ENCODE measurements at regions not wholly inside any gene's neighbourhood (a gene's known extent, or its start where the extent isn't known, plus 50 kb on each side); places are given as distances from the start of the nearest gene placed in this dataset.

- TF ChIP-seq, protein P1, sequence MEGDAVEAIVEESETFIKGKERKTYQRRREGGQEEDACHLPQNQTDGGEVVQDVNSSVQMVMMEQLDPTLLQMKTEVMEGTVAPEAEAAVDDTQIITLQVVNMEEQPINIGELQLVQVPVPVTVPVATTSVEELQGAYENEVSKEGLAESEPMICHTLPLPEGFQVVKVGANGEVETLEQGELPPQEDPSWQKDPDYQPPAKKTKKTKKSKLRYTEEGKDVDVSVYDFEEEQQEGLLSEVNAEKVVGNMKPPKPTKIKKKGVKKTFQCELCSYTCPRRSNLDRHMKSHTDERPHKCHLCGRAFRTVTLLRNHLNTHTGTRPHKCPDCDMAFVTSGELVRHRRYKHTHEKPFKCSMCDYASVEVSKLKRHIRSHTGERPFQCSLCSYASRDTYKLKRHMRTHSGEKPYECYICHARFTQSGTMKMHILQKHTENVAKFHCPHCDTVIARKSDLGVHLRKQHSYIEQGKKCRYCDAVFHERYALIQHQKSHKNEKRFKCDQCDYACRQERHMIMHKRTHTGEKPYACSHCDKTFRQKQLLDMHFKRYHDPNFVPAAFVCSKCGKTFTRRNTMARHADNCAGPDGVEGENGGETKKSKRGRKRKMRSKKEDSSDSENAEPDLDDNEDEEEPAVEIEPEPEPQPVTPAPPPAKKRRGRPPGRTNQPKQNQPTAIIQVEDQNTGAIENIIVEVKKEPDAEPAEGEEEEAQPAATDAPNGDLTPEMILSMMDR (conservative IDR thresholded peaks at IDR 0.05 in 1 of 2, IDR thresholded peaks at IDR 0.05 in 1 of 2; ENCODE audit: low read depth in 1 of 2, low read length in 2 of 2): no peak
- TF ChIP-seq EZH2 (IDR thresholded peaks at IDR 0.05; ENCODE audit: low read length, missing control alignments): no peak
Measured at GRCh38 chr5:87788416-87788815, 375.7 kb upstream of the CCNH start.
